ENCODE measurements at regions not wholly inside any gene's neighbourhood (a gene's known extent, or its start where the extent isn't known, plus 50 kb on each side); places are given as distances from the start of the nearest gene placed in this dataset.

DNA sequence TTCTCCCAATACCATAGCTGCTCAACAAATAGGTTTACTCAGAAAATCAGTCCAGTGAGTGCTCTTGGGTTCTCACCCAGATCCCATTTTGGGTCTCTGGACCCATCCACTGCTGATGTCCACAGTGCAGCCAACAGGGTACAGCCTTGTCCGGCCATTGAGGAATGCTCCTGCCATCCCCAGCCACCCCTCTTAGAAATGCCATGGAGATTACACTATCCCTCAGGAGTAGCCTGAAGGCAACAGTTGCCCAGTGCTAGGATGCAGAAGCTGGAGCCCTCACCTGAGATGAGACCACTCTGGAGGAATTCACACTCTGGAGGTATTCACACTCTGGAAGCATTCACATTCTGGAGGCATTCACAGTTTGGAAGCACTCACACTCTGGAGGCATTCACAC, 958.8 kb upstream of the TMEM132C start:
- Histone ChIP-seq H3K14ac (ENCODE audit: insufficient read length) (no peak overlapping the region), H2AK5ac (ENCODE audit: low read depth, low read length) (no peak overlapping the region), H4K5ac (ENCODE audit: insufficient read length, low read depth, low read length) (no peak overlapping the region), H3K23ac (ENCODE audit: insufficient read length) (no peak overlapping the region), H3K36me3 (ENCODE audit: control insufficient read depth in 2 of 4, insufficient read depth in 4 of 4, low read length in 3 of 4) (no peaks in the 10 kb centered on the region), H4K20me1 (replicated peaks in 1 of 2; ENCODE audit: control insufficient read depth in 1 of 2, insufficient read depth in 2 of 2, low read length in 2 of 2) (no peaks in the 10 kb centered on the region), H3K27ac (ENCODE audit: low read depth, low read length) (no peak overlapping the region), H3K4me2 (ENCODE audit: insufficient read depth in 1 of 2, low read depth in 2 of 2, low read length in 2 of 2) (no peak overlapping the region), H2BK120ac (replicated peaks; ENCODE audit: low read depth, low read length) (no peak overlapping the region), H3K79me1 (ENCODE audit: low read depth, low read length) (no peaks in the 10 kb centered on the region), H4K8ac (ENCODE audit: extremely low read depth, insufficient read depth, low read length) (no peak overlapping the region), H3K4ac (replicated peaks; ENCODE audit: insufficient read length, low read depth, low read length) (no peak overlapping the region), H2BK15ac (ENCODE audit: low read length) (no peak overlapping the region), H3K79me2 (ENCODE audit: control insufficient read depth in 1 of 2, insufficient read depth in 2 of 2, low read length in 2 of 2) (no peaks in the 10 kb centered on the region), H3K18ac (ENCODE audit: extremely low read depth, low read length) (no peak overlapping the region), H2BK20ac (ENCODE audit: low read length) (no peak overlapping the region), H3K56ac (replicated peaks; ENCODE audit: insufficient read length, low read depth, low read length) (no peak overlapping the region), H3K9ac (replicated peaks in 1 of 4; ENCODE audit: extremely low read depth in 1 of 4, low read depth in 3 of 4, low read length in 3 of 4) (no peak overlapping the region), H3K4me1 (replicated peaks in 1 of 4; ENCODE audit: control insufficient read depth in 3 of 4, insufficient read depth in 4 of 4, low read length in 3 of 4) (no peaks in the 10 kb centered on the region), H3K27me3 (replicated peaks in 1 of 4; ENCODE audit: control insufficient read depth in 3 of 4, extremely low read depth in 1 of 4, insufficient read depth in 3 of 4, low read length in 3 of 4) (no peaks in the 10 kb centered on the region), H2AFZ (ENCODE audit: low read length) (no peak overlapping the region), H4K91ac (replicated peaks; ENCODE audit: insufficient read length, low read length) (no peak overlapping the region), H2BK5ac (ENCODE audit: low read depth, low read length) (no peak overlapping the region), H3K9me3 (ENCODE audit: insufficient read depth in 2 of 2, low read depth in 1 of 2, low read length in 1 of 2) (no peaks in the 10 kb centered on the region), H3K23me2 (ENCODE audit: low read depth, low read length) (no peaks in the 10 kb centered on the region), H2BK12ac (ENCODE audit: low read depth, low read length) (no peak overlapping the region), H3K4me3 (ENCODE audit: extremely low read depth in 1 of 4, insufficient read depth in 2 of 4, low read depth in 3 of 4, low read length in 4 of 4) (no peak overlapping the region)
- ChIA-PET POLR2A (ENCODE audit: partially characterized antibody) (no interaction called here), CTCF (ENCODE audit: partially characterized antibody) (no interaction called here)
- no peak for FAIRE-seq
- no peak for DNase-seq (ENCODE audit: low read depth in 1 of 2, low spot score in 2 of 2)
- TF ChIP-seq JUN (IDR thresholded peaks at IDR 0.05; ENCODE audit: low read depth, low read length) = no peak
- TF ChIP-seq, protein P1, sequence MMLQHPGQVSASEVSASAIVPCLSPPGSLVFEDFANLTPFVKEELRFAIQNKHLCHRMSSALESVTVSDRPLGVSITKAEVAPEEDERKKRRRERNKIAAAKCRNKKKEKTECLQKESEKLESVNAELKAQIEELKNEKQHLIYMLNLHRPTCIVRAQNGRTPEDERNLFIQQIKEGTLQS (IDR thresholded peaks at IDR 0.05; ENCODE audit: insufficient read depth, low read depth, low read length) = no peak
- 69% methylated on average over 1 of the region's 1 CpG; no CpG with 5 or more reads in 1 of the 2 experiments for WGBS, 2 experiments (ENCODE audit: extremely low coverage in 1 of 2, insufficient coverage in 1 of 2, insufficient read length in 1 of 2, insufficient replicate concordance in 2 of 2, low coverage in 1 of 2, low lambda C conversion rate in 2 of 2, missing lambda C conversion rate in 1 of 2)
